HCT116 (cell line): ENCODE measurements at regions not wholly inside any gene's neighbourhood (a gene's known extent, or its start where the extent isn't known, plus 50 kb on each side); places are given as distances from the start of the nearest gene placed in this dataset.

Source experiments
- ATAC-seq: fragments of 200-7000 bp; cut with Tn5 transposase; 2 replicates; pipeline ENCODE4 v1.9.1; 2020; ENCODE audit warnings: mild to moderate bottlenecking, moderate library complexity
- BruUV-seq: library from RNA; stranded (reverse); fragments of 400-500 nt; replicated peaks from 2 replicates; lab custom pipeline; 2021; lab: Mats Ljungman, UMichigan
- CTCF ChIA-PET: fragments of 300-600 bp; sonication (Branson Sonifier 250); formaldehyde crosslinking; loops from one replicate; lab custom pipeline; 2021; ENCODE audit warnings: antibody characterized with exemption; lab: Charles Lee
- POLR2A ChIA-PET: fragments of 300-600, 350-600 bp; sonication (Branson Sonifier 250); formaldehyde crosslinking; loops from one replicate; lab custom pipeline; 2021; ENCODE audit warnings: antibody characterized with exemption; lab: Charles Lee
- RAD21 ChIA-PET, 2 experiments: fragments of 300-600 bp; sonication (Branson Sonifier 250); formaldehyde crosslinking; loops; one replicate each; lab custom pipeline; 2023; ENCODE audit warnings: low total read pairs in 2 of 2; ENCODE audit not compliant: uncharacterized antibody in 2 of 2, unreplicated experiment in 2 of 2, low non-redundant PET in 1 of 2; lab: Charles Lee
- DNase-seq: peaks from one replicate; pipeline ENCODE4 v3.0.0-alpha.2; 2010; ENCODE audit warnings: low read depth, low spot score
- H2AFZ ChIP-seq: fragments of 200-600 bp; shearing (Covaris generic), sonication (generic); 2 replicates; pipeline ENCODE4 v1.6.1; 2017; ENCODE audit warnings: low read depth, mixed run types, mixed read lengths, antibody characterized with exemption, low read length; ENCODE audit not compliant: poor library complexity, severe bottlenecking
- H3K27ac ChIP-seq: 2 replicates; pipeline ENCODE4 v1.5.1; 2012; ENCODE audit warnings: low read depth, low read length
- H3K27me3 ChIP-seq: fragments of 200-600 bp; sonication (generic); 2 replicates; pipeline ENCODE4 v1.6.1; 2016; ENCODE audit warnings: mixed run types, low read length, mixed read lengths; ENCODE audit not compliant: insufficient read depth
- H3K36me3 ChIP-seq, 2 experiments: fragments of 200-500 bp in 1 of 2; fragments of 200-600 bp in 1 of 2; sonication (Bioruptor generic) in 1 of 2; sonication (generic) in 1 of 2; 2 replicates each; pipeline versions ENCODE4 v1.5.1 to v1.6.1; 2014 to 2016; ENCODE audit warnings: low read length in 2 of 2, inconsistent platforms in 1 of 2, mixed read lengths in 1 of 2, mixed run types in 1 of 2; ENCODE audit not compliant: insufficient read depth in 2 of 2, control insufficient read depth in 1 of 2
- H3K4me1 ChIP-seq, 2 experiments: fragments of 200-600 bp in 1 of 2; sonication (generic) in 1 of 2; 2 replicates each; pipeline versions ENCODE4 v1.5.1 to v1.6.1; 2012 to 2017; ENCODE audit warnings: low read length in 2 of 2, inconsistent platforms in 1 of 2, mild to moderate bottlenecking in 1 of 2, mixed read lengths in 1 of 2, mixed run types in 1 of 2, moderate library complexity in 1 of 2; ENCODE audit not compliant: insufficient read depth in 2 of 2, control insufficient read depth in 1 of 2
- H3K4me2 ChIP-seq: fragments of 200-600 bp; sonication (generic); 2 replicates; pipeline ENCODE4 v1.6.1; 2017; ENCODE audit warnings: mixed run types, low read length, mixed read lengths
- H3K4me3 ChIP-seq, 2 experiments: fragments of 200-600 bp in 1 of 2; sonication (generic) in 1 of 2; replicated peaks in 1 of 2; 2 replicates each; pipeline ENCODE4 v1.5.1; 2011 to 2016; ENCODE audit warnings: low read length in 2 of 2, control low read depth in 1 of 2, low read depth in 1 of 2, mild to moderate bottlenecking in 1 of 2, mixed read lengths in 1 of 2, mixed run types in 1 of 2
- H3K79me2 ChIP-seq: fragments of 200-600 bp; sonication (generic); 2 replicates; pipeline ENCODE4 v1.6.1; 2017; ENCODE audit warnings: mild to moderate bottlenecking, mixed run types, low read length, moderate library complexity, mixed read lengths; ENCODE audit not compliant: insufficient read depth
- H3K9ac ChIP-seq: fragments of 200-600 bp; sonication (generic); 2 replicates; pipeline ENCODE4 v1.6.1; 2016; ENCODE audit warnings: low read length, mixed read lengths
- H3K9me2 ChIP-seq: fragments of 200-600 bp; sonication (generic), shearing (Covaris generic); 2 replicates; pipeline ENCODE4 v1.6.1; 2017; ENCODE audit warnings: mixed run types, mild to moderate bottlenecking, moderate library complexity; ENCODE audit not compliant: insufficient read depth
- H3K9me3 ChIP-seq, 2 experiments: fragments of 200-500 bp in 1 of 2; fragments of 200-600 bp in 1 of 2; sonication (Bioruptor generic) in 1 of 2; sonication (generic) in 1 of 2; 2 replicates each; pipeline ENCODE4 v1.6.1; 2014 to 2017; ENCODE audit warnings: low read length in 2 of 2, mixed read lengths in 2 of 2, inconsistent platforms in 1 of 2, low read depth in 1 of 2, mild to moderate bottlenecking in 1 of 2, mixed run types in 1 of 2, moderate library complexity in 1 of 2; ENCODE audit not compliant: control insufficient read depth in 1 of 2, insufficient read depth in 1 of 2
- H4K20me1 ChIP-seq: fragments of 200-600 bp; sonication (generic), shearing (Covaris generic); 2 replicates; pipeline ENCODE4 v1.6.1; 2017; ENCODE audit warnings: mixed run types, mild to moderate bottlenecking, moderate library complexity; ENCODE audit not compliant: insufficient read depth
- CBX3 ChIP-seq: IDR thresholded peaks from 2 replicates; pipeline ENCODE4 v1.6.1; 2012; ENCODE audit warnings: low read depth
- CEBPB ChIP-seq: IDR thresholded peaks from 2 replicates; pipeline ENCODE4 v1.6.1; 2012; ENCODE audit warnings: low read depth
- EGR1 ChIP-seq: IDR thresholded peaks from 2 replicates; pipeline ENCODE4 v1.6.1; 2012; ENCODE audit warnings: low read depth
- ELF1 ChIP-seq: IDR thresholded peaks from 2 replicates; pipeline ENCODE4 v1.6.1; 2012; ENCODE audit warnings: low read depth, borderline replicate concordance
- EZH2 ChIP-seq: fragments of 200-600 bp; sonication (generic); IDR thresholded peaks from 2 replicates; pipeline ENCODE4 v1.6.1; 2017; ENCODE audit warnings: antibody characterized with exemption, mixed run types
- EZH2phosphoT487 ChIP-seq: fragments of 200-600 bp; IDR thresholded peaks from 2 replicates; pipeline ENCODE4 v1.6.1; 2018; ENCODE audit warnings: antibody characterized with exemption, borderline replicate concordance
- FOSL1 ChIP-seq: IDR thresholded peaks from 2 replicates; pipeline ENCODE4 v1.6.1; 2012; ENCODE audit warnings: low read depth
- JUND ChIP-seq: IDR thresholded peaks from 2 replicates; pipeline ENCODE4 v1.6.1; 2012
- REST ChIP-seq: IDR thresholded peaks from 2 replicates; pipeline ENCODE4 v1.6.1; 2012; ENCODE audit warnings: low read depth
- SIN3A ChIP-seq: IDR thresholded peaks from 2 replicates; pipeline ENCODE4 v1.6.1; 2012; ENCODE audit warnings: low read depth
- SP1 ChIP-seq: IDR thresholded peaks from 2 replicates; pipeline ENCODE4 v1.6.1; 2012; ENCODE audit warnings: low read depth
- SRF ChIP-seq: IDR thresholded peaks from 2 replicates; pipeline ENCODE4 v1.6.1; 2012; ENCODE audit warnings: low read depth
- TCF7L2 ChIP-seq: IDR thresholded peaks from 2 replicates; pipeline ENCODE4 v1.7.0; 2011; ENCODE audit warnings: borderline replicate concordance, inconsistent platforms; ENCODE audit not compliant: insufficient read depth, insufficient read length; ENCODE audit errors: extremely low read depth
- YY1 ChIP-seq: IDR thresholded peaks from 2 replicates; pipeline ENCODE4 v1.6.1; 2011; ENCODE audit warnings: low read length, low read depth, moderate library complexity, mild to moderate bottlenecking; ENCODE audit not compliant: insufficient replicate concordance; ENCODE audit errors: extremely low read depth
- ZFX ChIP-seq: fragments of 450-650 bp; IDR thresholded peaks from 2 replicates; pipeline ENCODE4 v1.6.1; 2017
- intact Hi-C: fragments of 100-400 bp; cut with micrococcal nuclease; formaldehyde crosslinking; loops from 2 replicates; pipeline ENCODE4 v1.10.0; 2022
- TF ChIP-seq, protein P1 (sequence below): IDR thresholded peaks from 2 replicates; pipeline ENCODE4 v1.6.1; 2011; ENCODE audit warnings: mild to moderate bottlenecking, low read length, moderate library complexity; ENCODE audit not compliant: insufficient replicate concordance; ENCODE audit errors: extremely low read depth
- TF ChIP-seq, protein P2 (sequence below), 3 experiments: fragments of 200-600 bp in 1 of 3; sonication (generic) in 1 of 3; IDR thresholded peaks in 2 of 3; conservative IDR thresholded peaks in 1 of 3; 2 replicates each; pipeline ENCODE4 v1.5.1; 2012 to 2017; ENCODE audit warnings: low read depth in 2 of 3, low read length in 2 of 3, antibody characterized with exemption in 1 of 3, borderline replicate concordance in 1 of 3, control low read depth in 1 of 3, mild to moderate bottlenecking in 1 of 3, mixed read lengths in 1 of 3, mixed run types in 1 of 3, moderate library complexity in 1 of 3; ENCODE audit not compliant: insufficient read depth in 1 of 3
- TF ChIP-seq, protein P3 (sequence below): IDR thresholded peaks from 2 replicates; pipeline ENCODE4 v1.6.1; 2012

- no peak overlapping the region for H3K4me3 ChIP-seq
- ChIA-PET RAD21 (no interaction called here), CTCF (interaction anchor here (1.3 kb wide), 1 partner anchor 308 kb away, joined by 3 read pairs; no protein-coding TSS in a partner anchor), POLR2A (no interaction called here)
- TF ChIP-seq ZFX (no peak), EGR1 (no peak), SIN3A (no peak), REST (no peak), CEBPB (no peak), TCF7L2 (no peak), CBX3 (no peak), SRF (no peak), SP1 (no peak), ELF1 (no peak), EZH2phosphoT487 (no peak), JUND (no peak), YY1 (no peak), FOSL1 (no peak), EZH2 (no peak)
- TF ChIP-seq, protein P1, sequence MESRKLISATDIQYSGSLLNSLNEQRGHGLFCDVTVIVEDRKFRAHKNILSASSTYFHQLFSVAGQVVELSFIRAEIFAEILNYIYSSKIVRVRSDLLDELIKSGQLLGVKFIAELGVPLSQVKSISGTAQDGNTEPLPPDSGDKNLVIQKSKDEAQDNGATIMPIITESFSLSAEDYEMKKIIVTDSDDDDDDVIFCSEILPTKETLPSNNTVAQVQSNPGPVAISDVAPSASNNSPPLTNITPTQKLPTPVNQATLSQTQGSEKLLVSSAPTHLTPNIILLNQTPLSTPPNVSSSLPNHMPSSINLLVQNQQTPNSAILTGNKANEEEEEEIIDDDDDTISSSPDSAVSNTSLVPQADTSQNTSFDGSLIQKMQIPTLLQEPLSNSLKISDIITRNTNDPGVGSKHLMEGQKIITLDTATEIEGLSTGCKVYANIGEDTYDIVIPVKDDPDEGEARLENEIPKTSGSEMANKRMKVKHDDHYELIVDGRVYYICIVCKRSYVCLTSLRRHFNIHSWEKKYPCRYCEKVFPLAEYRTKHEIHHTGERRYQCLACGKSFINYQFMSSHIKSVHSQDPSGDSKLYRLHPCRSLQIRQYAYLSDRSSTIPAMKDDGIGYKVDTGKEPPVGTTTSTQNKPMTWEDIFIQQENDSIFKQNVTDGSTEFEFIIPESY, result no peak
- TF ChIP-seq, protein P2, sequence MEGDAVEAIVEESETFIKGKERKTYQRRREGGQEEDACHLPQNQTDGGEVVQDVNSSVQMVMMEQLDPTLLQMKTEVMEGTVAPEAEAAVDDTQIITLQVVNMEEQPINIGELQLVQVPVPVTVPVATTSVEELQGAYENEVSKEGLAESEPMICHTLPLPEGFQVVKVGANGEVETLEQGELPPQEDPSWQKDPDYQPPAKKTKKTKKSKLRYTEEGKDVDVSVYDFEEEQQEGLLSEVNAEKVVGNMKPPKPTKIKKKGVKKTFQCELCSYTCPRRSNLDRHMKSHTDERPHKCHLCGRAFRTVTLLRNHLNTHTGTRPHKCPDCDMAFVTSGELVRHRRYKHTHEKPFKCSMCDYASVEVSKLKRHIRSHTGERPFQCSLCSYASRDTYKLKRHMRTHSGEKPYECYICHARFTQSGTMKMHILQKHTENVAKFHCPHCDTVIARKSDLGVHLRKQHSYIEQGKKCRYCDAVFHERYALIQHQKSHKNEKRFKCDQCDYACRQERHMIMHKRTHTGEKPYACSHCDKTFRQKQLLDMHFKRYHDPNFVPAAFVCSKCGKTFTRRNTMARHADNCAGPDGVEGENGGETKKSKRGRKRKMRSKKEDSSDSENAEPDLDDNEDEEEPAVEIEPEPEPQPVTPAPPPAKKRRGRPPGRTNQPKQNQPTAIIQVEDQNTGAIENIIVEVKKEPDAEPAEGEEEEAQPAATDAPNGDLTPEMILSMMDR (IDR thresholded peaks at IDR 0.05 in 2 of 3, conservative IDR thresholded peaks at IDR 0.05 in 1 of 3; ENCODE audit: borderline replicate concordance in 1 of 3, insufficient read depth in 1 of 3, low read depth in 2 of 3, low read length in 2 of 3), result no peak
- TF ChIP-seq, protein P3, sequence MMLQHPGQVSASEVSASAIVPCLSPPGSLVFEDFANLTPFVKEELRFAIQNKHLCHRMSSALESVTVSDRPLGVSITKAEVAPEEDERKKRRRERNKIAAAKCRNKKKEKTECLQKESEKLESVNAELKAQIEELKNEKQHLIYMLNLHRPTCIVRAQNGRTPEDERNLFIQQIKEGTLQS, result no peak
- intact Hi-C loops, result loop anchor here (5.0 kb wide), 1 partner anchor 310 kb away; no protein-coding TSS in a partner anchor
- H3K27me3 ChIP-seq, result no peaks in the 10 kb centered on the region
- H3K9me3 ChIP-seq, result no peaks in the 10 kb centered on the region
- ATAC-seq (no peak), DNase-seq (no peak)
- no peak overlapping the region for H2AFZ ChIP-seq
- H3K36me3 ChIP-seq, result no peaks in the 10 kb centered on the region
- no peak overlapping the region for H3K9ac ChIP-seq
- no peak overlapping the region for H3K4me2 ChIP-seq
- H3K79me2 ChIP-seq, result no peaks in the 10 kb centered on the region
- no peaks in the 10 kb centered on the region for H3K9me2 ChIP-seq
- H3K4me1 ChIP-seq, result peaks cover 7 to 25% of the 10 kb centered on the region in 2 experiments
- H3K27ac ChIP-seq, result no peak overlapping the region; the same call in 1 of the 2 replicates
- no TSS peak for BruUV-seq
- no peaks in the 10 kb centered on the region for H4K20me1 ChIP-seq
Measured at GRCh38 chr21:35197191-35197590, 148.1 kb upstream of the RUNX1 start.
